AG08396 (cell line): ENCODE measurements at regions not wholly inside any gene's neighbourhood (a gene's known extent, or its start where the extent isn't known, plus 50 kb on each side); places are given as distances from the start of the nearest gene placed in this dataset.
"Not testable (repeated sequence)": the region's sequence is repeated elsewhere in the genome, so short reads cannot be mapped to it uniquely, and the experiment has no call there.

ENCODE experiments used
- DNase-seq: peaks from one replicate; pipeline ENCODE4 v3.0.0; 2012; ENCODE audit warnings: low spot score, mixed read lengths

DNA sequence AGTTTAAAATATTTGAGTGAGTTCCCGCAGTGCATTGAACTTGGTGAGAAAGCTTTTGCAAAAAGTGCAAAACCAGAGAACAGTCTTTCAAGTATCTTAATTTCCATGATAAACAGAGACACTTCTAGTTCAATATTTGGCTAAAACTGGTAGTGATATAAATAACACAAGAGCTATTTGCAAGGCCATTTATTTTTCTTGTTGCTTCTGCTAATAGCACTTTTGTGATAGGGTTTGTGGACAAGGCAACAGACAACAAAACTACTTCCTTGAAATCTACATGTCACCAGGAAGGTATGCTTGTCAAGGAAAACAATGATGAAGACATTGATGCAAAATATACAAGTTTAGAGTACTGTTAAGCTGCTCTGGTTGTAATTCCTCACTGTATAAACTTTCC lies 1225.1 kb downstream of the OTOL1 start:
- no peak for DNase-seq

DNA sequence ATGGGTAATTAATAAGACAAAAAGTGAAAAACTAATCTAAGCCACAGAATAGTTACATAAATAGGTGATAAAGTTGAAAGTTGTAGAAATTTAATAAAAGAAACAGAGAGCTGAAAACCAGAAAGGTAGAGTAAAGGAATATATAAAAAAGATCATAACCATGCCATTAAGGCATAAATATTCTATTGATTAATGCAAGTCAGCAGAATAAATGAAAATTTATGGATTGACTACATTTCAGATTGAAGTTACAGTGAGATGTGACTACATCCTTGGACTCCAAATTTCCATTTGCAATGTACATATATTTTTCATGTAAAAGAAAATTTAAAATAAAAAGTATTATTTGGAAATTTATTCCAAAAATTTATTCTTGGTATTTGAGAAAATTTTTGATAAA lies 1225.7 kb downstream of the OTOL1 start:
- no peak for DNase-seq

DNA sequence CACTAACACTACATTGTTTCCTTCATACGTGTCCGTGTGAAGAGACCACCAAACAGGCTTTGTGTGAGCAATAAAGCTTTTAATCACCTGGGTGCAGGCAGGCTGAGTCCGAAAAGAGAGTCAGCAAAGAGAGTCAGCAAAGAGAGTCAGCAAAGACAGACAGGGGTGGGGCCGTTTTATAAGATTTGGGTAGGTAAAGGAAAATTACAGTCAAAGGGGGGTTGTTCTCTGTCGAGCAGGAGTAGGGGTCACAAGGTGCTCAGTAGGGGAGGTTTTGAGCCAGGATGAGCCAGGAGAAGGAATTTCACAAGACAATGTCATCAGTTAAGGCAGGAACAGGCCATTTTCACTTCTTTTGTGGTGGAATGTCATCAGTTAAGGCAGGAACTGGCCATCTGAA lies 1226.2 kb downstream of the OTOL1 start:
- DNase-seq = not testable (repeated sequence)

DNA sequence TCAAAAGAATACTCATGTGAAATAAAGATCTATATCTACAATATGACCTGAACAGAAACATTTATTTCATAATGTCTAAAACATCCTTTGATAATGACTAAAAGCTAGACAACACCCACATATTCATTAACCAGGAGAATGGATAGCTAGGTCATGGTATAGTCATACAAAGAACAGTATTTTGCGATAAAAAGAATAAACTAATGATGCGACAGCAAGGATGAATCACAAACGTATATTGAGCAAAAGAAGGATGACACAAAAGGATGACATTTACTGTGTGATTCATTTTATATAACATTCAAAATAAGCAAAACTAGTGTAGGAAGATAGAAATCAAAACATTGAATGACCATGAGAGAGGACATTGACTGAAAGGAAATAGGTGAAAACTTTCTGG lies 1233.1 kb downstream of the OTOL1 start:
- no peak for DNase-seq

DNA sequence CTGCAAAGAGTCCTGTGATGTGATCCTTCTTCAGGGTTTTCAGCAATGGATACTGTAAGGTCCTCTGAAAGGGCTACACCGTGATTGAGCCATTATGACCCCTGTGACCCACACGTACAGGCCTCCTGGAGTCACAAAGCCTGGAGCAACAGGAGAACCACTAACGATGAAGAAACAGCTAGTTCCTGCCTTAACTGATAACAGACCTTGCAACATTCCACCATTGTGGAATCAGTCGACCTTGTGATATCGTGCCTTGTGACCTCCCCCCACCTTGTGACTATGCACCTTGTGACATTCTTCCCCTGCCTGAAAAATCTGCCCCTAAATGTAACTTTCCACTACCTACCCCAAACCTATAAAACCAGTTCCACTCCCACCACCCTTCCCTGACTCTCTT lies 1235.4 kb downstream of the OTOL1 start:
- DNase-seq = not testable (repeated sequence)

DNA sequence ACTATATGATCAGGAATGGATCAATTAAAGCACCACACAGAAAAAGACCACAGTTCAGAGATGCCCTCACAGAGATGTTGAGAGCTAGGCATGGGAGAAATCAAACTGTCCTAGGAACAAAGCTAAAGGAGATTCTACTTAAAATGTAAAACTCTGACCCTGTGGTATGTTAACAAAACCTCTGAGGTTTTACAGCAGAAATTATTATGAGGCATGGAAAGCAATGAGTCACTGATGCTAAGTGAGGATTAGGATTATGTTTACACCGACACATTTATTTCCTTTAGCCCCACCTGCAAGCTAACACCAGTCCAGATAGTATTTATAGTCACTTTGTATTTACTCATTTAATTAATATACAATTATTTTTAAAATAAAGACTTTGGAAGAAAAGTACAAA lies 1242.2 kb downstream of the OTOL1 start:
- DNase-seq = no peak

DNA sequence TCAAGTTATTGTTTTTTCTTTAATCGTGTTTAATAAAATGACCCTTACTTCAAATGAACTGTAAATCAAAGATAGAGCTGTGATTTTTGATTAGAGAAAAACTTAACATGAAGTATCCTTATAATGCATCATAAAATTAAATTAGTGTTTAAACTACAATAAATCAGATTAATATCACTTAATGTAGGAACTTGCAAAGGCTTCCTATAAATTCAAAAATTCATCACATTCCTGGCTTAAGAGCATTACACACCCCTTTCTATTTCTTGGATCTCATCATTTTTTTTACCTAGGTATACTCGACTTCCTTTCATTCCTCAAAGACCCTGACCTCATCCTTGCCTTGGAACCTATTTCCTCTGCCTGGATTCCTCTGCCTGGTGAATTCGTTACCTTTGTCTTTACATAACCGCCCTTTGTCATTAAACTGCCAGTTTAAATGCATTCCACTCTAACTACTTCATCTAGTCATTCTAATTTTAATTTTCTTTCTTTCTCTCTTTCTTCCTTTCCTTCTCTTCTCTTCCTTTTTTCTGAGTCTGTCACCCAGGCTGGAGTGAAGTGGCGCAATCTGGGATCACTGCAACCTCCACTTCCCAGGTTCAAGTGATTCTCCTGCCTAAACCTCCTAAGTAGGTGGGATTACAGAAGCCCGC lies 1244.5 kb downstream of the OTOL1 start:
- no peak for DNase-seq

DNA sequence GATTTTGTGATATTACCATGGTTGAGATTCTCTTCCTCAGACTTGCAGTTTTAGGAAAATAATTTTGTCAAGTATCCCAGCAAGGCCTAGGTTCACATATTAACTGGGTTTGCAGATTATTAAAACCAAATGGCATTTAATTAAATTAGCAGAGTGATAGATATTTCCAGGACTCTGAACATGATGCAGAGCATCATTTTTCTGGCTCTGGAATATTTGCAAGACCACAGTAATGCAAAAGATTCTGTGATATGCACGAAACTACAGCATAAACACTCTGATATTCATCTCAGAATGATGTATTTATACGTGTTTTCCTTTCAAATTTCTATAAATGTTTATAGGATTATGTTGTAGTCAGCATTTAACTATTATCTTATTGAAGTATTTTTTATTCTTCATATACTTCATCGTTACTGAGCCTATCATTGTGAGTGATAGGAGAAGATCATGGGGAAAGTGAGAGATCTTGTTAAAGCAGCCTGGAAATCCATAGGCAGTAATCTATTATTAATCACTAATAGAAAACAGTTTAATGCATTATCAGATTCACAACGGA lies 1245.6 kb downstream of the OTOL1 start:
- DNase-seq = no peak

DNA sequence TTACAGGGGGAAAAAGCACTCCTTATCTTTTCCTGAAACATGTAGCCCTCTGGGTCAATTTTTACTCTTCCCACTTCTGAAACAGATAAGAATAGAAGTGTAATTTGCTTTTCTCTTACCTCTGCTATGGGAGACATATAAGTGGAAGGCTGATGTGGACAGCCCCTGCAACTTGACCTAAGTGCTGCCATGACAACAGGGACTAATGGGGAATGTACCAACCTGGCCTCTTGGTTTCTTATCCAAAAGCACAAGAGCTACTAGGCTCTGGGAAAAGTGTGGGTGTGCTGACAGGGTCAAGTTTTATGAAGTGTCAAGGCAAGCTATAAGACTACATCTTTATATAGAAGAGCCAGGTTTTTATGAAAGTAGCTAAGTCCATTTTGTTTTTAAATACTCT lies 1246.5 kb downstream of the OTOL1 start:
- no peak for DNase-seq

DNA sequence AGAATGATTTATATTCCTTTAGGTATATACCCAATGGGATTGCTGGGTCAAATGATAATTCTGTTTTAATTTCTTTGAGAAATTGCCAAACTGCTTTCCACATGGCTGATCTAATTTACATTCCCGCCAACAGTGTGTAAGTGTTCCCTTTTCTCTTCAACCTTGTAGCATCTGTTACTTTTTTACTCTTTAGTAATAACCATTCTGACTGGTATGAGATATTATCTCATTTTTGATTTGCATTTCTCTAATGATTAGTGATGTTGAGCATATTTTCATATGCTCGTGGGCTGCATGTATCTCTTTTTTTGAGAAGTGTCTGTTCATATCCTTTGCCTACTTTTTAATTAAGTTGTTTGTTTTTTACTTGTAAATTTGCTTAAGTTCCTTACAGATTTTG lies 1264.2 kb downstream of the OTOL1 start:
- no peak for DNase-seq

DNA sequence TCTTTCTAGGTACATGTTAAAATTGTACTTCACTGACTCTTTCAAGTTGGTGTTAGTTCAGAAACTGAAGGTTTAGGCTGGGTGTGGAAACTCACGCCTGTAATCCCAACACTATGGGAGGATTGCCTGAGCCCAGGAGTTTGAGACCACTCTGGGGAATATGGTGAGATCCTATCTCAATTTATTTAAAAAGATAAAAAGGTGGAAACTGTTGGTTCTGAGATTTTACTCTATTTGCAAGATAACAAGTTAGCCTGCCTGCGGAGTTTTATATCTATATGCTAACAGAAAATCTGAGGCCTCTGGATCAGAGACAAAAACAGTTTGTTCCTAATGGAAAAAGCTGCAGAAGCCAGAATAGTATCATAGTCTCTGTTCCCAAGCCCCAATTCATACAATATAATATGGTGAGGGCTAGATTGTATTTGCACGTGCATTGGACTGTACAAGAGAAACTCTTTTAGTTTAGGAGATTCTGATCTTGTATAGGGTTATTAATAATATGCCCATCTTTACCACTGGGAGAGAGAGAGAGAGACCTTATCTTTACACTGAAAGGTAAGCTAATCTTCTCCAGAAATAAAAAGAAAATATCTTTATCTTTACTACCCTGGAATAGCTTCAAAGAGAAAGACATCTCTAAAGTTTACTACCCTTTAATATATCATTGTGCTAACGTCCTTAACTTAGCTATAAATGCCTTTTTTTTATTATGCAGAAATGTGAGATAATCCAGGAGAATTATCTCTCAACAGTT lies 1267.6 kb downstream of the OTOL1 start:
- DNase-seq = no peak

DNA sequence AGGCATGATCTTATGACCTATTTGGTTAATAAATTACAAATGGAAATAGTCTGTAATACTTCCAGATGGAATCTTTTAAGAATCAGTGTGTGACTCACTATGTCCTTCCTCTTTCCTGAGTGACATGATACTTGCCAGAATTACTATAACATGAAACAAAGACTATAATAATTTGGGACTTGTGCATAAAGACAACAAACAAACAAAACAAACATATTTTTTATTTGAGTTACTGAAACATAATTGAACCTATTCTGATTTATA lies 1268.1 kb downstream of the OTOL1 start:
- DNase-seq = no peak

DNA sequence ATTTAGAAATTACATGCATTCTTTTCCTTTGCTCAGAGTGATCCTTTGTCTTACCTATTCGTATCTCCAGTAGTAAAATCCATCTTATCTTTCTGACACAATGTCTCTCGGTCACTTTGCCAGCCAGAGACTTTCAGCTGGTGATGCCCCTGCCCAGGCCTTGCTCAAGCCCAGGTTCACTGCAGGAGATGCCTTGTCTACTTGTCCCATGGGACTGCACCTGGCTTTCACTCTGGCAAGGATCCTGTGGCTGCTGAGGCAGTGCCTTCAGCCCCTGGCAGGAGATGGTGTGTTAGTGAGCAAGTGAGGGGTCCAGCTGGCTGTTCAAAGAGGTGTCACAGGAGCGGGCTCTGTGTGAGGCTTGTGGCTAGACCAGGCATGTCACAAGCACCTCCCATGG lies 1268.9 kb downstream of the OTOL1 start:
- no peak for DNase-seq

DNA sequence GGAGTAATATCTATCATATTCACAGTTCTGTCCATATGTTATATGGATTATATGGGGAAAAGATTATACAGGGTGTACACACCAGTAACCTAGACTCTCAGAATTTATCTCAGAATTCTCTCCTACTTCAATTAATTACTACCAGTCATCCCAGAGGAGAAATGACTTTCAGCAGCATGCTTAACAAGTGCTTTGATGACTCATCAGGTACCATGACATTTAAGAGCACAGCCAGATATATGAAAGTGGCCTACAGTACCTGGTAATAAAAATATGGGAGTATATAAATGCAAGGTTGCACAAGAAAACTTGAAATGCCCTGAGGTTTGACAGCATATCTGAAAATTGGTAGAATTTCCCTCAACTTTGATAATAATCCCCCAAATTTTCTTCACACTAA lies 1273.0 kb downstream of the OTOL1 start:
- DNase-seq = no peak

DNA sequence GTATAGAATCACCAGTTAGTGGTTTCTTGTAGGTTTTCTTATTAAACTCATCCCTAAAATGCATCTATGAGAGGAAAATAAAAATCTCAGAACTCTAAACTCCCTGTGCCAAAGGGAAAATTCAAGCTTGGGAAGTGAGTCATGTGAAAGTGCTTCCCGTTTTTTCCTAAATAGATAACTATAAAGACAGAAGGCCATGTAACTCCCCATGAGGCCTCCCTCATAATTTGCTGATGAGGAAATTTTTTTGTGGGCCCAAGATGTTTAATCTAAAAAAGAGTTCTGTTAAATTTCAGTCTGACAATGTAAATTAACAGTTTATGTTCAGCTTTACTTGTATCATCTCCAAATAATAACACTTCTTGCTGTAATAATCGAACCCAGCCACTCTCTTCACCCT lies 1273.9 kb downstream of the OTOL1 start:
- DNase-seq = no peak

DNA sequence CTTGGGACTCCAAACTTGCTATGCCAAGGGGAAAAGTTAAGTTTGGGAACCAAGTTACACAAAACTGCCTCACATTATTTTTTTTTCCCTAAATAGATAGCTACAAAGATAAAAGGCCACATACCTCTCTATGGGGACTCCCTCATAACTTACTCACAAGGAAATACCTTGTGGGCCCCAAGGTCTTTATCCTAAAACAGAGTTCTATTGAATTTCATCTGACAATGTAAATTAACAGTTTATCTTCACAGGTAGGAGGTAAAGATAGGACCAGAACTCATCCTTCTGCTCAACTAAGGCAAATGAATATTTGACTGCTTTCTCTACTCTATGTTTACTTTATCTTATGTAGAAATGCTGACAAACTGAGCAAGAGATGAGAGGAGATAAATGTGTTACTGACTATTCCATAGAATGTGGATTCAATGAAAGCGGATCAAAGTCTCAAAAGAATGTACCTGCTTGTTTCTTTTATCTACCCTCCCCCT lies 1278.0 kb downstream of the OTOL1 start:
- no peak for DNase-seq

DNA sequence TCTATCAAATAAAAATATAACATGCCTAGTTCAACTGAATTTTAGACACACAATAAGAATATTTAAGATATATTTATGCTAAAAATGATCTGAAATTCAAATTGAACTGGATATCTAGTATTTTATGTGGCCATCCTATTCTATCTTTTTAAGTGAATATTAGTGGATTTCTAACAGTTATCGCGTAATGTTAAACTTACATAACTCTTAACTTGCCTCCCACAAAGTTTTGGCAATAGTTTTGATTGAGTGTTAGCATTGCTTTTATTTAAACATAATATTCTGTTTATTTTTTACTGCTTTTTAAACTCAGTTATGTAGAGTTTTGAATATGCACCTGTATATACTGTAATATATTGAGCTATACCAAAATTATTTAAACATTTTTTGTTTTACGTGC lies 1279.5 kb downstream of the OTOL1 start:
- no peak for DNase-seq

DNA sequence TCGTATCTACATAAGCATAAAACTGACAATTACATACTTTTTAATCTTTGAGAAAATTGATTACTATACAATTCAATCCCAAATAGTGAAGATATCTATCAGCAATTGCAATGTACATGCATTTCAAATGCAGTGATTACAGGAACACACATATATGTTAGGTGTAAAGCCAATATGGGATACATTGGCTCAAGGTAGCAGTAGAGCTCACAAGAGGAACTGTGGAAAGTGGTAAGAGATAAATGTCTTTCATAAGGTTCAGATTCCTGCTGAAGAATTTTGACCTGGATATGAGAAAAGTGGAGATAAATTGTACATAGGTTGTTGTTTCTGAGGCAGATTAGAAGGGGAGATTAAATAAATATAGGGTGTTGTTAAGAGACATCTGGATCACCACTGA lies 1280.5 kb downstream of the OTOL1 start:
- DNase-seq = no peak

DNA sequence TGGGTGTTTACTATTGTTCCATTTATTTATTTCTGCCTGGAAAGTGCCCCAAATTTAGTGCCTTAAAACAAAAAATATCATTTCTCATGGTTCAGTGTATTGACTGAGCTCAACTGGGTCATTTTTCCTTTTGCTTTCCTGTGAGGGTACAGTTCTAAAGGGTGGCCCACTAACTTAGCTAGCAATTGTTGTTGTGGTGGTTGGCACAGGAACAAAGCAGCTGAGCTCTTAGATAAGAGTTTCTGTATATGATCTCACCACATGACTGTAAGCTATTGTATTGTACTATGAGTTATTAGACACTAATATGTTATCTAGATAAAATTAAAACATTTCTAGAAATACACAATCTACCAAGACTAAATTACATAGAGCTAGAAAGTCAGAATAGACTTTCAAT lies 1283.7 kb downstream of the OTOL1 start:
- DNase-seq = no peak

DNA sequence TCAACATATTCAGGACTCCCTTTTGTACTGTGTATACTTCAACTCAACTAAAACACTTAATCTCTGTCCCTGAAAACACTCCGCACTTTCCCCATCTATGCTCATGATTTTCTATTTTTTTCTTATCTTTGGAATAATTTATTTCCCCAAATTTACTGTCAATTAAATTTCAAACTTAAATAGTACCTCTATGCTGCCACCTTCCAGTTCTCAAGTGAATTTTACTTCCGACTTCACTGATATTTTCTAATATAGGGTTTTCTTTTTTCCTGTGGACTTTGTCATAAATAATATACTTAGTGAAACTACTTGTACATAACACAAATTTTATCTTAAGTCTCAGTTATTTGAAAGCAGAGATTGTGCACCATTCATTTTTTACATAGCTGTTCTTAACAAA lies 1303.3 kb downstream of the OTOL1 start:
- DNase-seq = no peak

DNA sequence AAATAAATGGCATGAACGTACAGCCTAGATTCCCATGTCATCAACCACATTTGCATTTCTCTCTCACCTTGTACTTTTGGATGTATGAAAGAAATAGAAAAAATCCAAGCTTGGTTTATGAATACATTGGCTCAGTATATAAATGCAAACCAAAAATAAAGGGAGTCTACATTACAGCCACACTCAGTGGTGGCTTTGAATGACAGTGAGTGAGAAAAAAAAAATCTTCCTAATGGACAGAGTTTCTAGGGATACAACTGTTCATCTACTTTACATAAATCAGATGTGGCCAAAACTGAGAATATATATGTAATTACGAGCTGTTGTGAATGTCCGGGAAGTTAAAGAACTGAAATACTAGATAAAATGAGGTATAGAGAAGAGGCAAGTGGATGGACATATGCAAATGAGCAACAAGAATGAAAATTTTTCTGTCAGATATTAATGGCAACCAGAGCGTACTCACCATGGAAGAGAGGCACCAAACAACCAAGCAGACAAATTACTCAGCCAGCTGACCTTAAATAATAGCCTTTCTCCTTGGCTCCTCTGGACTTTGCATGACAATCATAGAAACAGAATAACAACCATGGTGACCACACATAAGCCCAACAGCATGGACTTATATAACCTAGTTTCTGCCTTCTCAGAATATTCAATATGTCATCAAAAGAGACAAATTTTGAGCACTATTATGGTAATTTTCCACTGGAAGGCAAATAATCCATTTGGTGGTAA lies 1305.8 kb downstream of the OTOL1 start:
- DNase-seq = no peak

DNA sequence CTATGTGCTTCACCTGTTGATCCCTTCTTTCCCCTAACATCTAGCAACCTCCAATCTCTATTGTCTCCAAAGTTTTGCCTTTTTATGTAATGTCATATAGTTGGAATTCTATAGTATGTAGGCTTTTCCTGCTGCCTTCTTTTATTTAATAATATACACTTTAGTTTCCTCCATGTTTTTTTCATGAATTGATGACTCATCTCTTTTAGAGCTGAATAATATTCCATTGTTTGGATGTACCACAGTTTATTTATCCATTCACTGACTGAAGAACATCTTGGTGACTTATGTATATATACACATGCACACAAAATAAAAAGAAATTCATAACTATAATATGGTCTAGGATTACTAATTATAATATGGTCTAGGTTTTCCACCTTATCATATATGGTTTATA lies 1314.2 kb downstream of the OTOL1 start:
- no peak for DNase-seq

DNA sequence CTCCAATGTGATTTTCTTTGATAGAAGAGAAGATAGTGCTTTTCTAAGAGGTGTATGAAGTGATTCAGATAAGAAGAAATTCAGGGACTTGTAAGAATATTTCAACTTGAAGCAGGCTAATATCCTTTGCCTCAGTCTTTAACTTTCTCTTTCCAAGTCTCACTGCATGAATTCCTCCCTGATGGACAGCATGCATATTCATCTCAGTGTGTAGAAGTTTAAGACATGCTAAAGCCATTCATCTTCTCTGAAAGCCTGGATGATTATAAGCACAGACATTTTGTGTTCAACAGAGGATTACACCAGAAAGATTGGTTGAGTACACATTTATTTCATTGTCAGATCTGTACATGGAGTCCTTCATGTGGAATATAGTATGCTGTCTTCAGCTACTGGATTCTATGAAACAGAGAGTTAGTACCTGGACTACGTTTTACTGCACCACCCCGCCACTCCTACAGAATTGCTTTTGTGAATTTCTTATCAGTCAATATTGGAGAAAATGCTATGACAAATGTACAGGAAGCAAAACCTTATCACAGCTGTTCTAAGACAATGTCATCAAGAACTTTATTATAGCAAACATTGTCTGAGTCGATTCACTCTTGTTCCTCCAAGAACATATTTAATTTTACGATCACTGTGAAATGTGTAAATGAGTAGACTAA lies 1346.1 kb downstream of the OTOL1 start:
- DNase-seq = no peak
